RKO (cell line): ENCODE measurements at regions not wholly inside any gene's neighbourhood (a gene's known extent, or its start where the extent isn't known, plus 50 kb on each side); places are given as distances from the start of the nearest gene placed in this dataset.
A peak's percentile ranks its signal among the peaks of the same experiment; 100 is the strongest.

ENCODE experiments used
- DNase-seq: peaks from one replicate; pipeline ENCODE4 v3.0.0-alpha.2; 2016; ENCODE audit warnings: low spot score

DNA sequence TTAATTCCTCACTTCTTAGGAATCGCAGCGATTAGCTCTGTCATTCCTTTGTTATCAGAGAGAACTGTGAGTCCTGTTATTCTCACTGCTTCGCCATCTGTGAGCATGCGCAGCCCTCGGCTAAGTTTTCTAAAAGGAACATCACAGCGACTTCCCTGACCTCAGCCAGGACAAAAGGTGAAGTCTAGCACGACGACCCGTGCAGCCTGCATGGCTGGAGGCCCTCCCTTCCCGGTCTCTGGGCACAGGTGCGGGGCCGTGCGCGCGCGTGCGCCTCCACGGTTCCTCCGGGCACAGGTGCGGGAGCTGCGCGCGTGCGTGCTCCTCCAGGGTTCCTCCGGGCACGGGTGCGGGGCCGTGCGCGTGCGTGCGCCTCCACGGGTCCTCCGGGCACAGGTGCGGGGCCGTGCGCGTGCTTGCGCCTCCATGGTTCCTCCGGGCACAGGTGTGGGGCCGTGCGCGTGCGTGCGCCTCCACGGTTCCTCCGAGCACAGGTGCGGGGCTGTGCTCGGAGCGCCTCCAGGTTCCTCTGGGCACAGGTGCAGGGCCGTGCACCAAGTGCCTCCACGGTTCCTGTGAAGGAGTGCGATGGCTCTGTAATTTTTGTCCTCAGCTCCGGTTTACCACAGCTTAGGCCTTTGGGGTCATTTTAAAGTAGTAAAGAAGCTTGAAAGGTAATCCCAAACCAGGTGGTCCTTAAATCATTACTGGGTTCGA is 212.3 kb downstream of the ERMARD start:
- no peak for DNase-seq

DNA sequence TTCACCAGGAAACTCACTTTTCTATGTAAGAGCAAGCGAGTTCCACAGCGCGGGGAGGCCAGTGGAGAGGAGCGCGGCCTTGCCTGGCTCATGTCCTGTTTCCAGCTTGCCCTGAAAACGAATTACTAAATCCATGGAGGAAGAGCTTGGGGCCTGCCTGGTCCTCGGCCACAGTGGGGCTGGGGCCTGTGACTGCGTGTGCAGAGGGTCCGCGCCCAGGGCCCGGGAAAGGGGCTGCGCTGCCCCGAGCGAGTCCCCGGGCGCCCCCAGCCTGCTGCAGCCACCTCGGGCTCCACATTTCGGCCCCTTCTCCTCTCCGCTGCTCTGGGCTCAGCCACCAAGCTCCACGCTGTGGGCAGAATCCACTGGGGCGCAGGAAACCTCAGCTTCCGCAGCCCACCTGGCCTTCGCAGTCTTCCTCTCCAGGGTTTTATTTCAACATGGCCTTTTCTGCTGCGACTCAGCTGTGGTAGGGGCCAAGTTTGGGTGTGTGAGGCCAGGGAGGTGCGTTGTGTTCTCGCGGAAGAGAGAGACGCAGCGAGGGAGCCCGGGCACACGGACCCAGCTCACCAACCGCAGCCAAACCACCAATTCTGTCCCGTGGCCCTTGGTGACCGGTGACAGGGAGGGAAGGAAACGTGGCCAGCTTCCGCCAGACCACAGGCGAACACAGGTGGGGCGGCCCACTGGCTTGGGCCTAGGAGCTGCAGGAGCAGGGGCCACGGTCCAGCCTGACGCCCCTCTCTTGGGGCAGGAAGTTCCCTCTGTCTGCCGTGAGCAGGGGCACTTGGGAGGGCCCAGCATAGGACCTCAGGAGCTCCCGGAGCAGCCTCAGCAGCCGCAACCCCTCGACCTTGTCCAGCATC is 211.4 kb downstream of the ERMARD start:
- no peak for DNase-seq

DNA sequence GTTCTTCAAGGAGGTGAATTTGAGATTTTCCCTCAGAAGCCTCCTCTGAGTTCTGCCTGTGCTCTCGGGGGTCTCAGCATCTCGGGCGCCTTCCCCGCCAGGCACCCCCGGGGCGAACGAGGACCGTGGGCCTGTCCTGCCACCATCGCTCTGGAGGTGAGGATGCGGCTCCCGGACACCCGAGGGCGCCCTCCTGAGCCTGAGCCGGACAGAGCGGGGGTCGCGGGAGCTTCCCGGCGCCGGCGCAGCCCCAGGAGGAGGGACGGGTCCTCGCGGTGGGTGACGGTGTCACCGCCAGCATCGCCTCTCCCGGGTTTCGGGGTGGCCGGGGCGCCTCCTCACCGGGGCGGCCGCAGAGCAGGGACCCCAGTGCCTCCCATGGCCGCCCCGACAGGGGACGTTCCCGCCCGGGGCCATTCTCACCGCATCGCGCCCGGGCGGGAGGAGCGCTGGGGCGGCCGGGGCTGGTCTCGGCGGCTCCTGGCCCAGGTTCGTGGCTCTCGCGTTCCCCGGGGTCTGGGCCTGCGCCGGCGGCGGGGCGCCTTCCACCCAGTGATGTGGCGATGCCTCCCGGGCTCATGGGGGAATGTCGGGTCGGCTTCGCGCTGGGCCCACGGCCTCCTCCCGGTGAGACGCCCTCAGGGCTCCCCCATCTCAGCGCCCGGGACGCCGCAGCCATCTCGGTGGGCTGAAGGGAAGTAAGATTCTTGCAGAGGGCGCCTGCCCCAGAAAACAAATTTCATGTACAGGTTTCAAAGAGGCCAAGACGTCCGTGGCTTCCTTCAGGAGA is 210.5 kb downstream of the ERMARD start:
- no peak for DNase-seq

DNA sequence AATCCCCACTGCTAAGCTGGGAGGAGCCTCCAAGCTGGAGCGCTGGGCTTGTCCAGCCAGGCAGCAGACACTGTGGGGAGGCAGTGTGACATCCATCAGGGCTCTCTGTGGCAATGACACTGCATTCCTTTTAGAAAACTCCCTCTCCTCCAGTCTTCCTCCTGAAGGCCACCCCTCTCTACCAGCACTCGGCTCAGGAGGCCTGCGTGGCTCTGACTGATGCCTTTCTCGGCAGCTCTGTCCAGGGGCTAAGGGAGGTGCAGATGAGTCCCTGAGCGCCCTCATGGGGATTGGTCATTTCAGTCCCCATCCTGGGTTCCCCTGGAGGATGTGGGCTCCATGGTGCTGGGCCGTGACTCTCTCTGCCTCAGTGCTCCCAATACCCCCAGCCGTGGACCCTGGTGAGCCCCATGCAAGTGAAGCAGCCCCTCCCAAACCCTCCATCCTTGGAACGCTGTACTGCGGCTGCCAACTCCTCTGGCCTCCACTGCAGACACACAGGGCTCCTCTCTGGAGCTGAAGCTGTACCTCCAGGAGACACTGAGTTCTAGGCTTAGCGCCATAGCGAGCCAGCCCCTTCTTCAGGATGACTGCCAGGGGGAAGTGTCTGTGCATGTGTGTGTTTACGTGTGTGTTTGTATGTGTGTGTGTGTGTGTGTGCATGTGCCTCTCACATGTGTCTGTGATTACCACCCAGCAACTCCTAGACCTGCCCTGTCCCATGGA is 209.6 kb downstream of the ERMARD start:
- no peak for DNase-seq

DNA sequence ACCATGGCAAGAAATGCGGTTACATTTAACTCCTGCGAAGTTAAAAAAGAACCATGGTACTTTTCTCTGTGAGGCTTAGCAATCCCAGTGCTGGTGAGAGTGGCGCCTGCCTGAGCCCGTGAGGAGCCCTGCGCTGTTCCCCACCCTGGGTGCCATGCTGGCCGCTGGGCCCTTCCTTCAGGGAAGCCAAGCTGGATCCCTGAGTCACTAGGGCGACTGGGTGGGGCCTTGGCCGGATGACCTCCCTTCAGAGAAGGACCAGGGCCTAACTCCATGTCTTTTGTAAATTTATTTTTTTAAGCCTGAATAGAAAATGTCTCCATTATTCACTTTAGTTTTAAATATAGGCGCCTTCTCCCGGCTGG is 209.1 kb downstream of the ERMARD start:
- no peak for DNase-seq

DNA sequence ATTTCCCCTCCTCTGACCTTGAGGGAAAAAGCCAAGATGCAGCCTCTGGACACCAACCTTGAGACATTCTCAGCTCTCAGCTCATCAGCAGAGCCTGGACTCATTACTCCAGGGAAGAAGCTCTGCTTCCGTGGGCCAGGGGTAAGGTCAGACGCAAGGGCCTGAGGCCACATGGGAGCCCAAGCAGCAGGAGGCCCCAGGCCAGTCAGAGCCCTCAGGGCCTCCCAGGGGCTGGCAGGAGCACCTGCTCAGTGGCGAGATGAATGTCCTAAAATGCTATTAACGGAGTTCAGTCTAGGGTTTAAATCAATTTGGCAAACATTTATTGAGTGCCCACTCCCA is 208.6 kb downstream of the ERMARD start:
- no peak for DNase-seq

DNA sequence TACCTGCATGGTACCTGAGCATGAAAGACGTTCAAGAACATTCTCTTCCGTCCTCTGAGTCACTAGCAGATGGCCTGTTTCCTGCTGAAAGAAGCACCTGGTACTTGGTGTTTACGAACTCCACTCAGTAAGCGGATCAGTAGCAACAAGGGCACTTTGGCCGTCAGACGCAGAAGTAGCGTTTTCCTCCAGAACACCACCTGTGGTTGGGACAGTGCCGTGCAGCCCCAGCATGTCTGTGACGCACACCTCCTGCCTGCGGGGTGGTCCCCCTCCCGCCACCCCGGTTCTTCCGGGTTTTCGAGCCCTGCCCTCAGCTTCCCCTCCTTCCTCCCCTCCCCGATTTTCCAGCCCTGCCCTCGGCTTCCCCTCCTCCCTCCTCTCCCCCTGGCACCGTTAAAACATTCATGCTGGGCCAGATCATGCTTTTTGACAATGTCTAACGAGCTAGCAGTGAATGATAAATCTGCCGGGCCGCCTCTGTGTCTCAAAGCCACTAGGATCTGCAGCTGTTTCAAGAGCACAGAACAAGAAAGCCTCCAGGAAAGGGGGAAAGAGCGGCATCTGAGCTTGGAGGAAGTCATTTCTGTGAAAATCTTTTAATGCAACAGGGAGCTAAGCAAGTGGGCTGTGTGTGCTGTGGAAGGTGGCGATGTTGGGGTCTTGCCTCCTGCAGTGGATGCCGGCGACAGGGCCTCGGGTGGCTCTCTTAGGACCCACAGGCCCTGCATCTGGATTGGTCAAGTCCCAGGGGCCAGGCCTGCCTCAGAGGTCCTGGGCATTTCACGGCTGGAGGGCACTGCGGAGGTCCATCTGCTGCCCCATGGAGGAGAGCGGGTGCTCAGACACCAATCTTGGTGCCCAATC is 207.9 kb downstream of the ERMARD start:
- no peak for DNase-seq

DNA sequence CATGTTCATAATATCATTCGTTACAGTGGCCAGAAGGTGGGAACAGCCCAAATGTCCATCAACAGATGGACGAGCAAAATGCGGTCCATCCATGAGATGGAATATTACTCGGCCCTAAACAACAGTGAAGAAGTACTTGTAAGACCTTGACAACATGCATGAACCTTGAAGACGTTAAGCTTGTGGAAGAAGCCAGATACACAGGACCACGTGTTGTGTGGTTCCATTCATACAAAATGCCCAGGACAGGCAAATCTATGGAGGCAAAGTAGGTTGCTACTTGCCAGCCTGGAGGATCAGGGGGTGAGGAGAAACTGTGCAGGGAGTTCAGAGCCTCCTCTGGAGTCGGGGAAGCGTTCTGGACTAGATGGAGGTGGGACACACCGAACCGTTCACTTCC is 207.1 kb downstream of the ERMARD start:
- no peak for DNase-seq

DNA sequence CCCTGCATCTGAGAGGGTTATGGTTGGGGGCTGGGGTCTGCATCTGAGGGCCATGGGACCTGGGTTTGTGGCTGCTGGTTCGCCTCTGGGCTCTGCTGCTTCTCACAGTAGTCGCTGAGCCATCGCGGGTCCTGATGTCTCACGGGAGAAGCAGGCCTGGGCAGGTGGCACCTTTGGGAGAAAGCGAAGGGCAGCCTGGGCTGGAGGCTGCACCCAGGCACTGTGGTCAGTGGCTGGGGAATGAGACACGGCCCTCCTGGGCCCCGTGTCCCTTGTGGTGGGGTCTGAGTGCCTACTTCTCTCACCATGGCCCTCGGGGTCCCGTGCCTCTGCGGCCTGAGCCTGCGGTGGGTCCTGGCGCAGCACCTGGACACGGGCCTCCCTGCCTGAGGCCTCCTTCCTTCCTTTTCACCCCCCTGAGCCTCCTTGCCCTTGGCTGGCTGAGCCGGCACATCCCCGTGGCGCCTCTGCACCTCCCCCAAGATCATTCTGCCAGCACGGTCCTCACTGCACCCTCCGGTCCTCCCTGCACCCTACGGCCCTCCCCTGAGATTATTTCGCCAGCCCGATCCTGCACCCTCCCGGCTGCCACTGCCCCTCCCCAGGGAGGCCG is 206.0 kb downstream of the ERMARD start:
- no peak for DNase-seq

DNA sequence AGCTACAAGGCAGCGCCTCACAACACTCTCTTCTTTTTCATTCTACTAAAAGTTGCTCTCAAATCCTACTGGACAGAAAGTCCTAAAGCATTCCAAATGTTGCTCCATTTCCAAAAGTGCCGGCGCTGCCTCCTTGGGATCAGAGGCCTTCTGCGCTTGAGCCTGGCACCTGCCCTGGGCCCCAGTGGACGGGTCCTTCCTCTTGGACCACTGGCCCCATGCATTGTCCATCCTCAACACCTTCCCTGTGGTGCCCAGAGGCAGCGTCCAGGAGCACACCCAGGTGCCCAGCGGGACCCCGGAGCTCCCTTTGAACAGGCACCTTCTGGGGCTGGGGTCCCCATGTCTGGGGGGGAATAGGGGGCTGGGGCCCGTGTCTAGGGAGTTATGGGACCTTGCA is 205.2 kb downstream of the ERMARD start:
- no peak for DNase-seq

DNA sequence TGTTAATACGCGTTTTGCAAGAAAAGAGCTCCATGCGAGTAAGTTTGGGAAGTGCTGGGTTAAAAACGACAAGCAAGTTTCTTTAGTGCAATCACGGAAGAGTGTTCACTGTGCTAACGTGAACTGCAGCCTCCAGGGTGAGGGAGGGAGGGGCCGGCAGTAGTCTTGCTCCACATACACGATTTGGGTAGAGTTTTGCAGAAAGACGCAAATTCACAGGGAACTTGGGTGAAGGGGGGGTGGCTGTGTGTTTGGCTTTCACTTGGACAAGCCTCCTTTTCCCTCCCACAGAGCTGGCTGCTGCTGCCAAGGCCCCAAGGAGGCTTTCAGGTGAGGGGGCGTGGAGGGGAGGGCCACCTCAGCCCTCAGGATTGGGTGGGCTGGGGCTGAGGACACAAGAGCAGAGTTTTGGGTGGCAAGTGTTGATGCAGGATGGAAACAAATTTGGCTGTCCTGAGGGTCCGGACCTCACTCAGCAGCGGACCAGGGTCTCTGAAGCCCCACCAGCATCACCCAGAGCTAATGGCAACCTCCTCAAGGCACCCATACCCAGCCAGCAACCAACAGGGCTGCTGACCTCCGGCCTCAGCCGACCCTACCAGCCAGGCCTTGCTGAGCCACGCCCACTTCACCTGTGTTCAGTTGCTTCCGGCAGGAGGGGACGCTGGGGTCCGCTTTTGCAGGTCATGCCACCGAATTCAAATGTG is 204.5 kb downstream of the ERMARD start:
- DNase-seq, result no peak

DNA sequence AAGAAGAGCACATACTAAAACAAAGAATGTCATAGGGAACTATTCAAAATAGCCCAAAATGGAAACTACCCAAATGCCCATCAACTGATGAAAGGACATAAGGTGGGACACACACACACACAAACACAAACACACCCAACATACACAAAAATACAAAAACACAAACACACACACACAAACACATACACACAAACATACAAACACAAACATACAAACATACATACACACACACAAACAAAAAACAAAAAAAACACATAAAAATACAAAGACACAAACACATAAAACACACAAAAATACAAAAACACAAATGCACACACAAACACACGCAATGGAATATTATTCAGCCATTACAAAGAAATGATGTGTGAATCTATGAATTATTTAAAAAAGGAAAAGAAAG is 203.6 kb downstream of the ERMARD start:
- no peak for DNase-seq

DNA sequence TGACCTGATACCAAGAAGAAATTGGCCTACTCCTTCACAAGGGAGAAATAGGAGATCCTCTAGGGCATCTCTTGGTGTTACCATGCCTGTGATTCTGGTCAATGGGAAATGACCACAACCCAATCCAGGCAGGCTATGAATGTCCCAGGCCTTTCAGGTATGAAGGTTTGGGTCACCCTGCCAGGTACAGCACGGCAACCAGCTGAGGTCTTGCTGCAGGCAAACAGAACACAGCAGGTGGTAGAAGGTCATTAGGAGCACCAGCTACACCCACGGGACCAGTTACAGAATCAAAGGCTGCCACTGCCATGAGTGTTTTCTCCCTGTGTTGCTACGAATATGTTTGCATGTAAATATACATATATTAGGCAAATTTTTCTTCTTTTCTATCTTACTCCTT is 202.3 kb downstream of the ERMARD start:
- no peak for DNase-seq

DNA sequence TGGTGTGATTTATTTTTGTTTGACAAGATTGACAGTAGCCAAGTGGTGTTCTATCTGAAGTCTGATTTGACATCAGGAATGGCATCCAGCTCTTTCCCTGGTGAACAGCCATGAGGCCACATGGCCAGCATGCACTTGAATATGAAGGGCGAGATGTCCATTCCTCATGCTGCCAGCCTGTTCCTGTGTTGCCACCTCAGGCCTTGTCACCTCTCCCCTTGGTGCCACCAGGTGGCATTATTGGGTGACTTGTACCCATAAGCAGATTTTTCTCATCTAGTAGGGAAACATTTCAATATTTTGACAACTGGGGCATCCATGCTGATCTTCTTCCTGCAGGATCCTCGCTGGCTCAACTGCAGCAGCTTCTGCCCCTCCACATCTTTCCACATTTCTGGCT is 199.1 kb downstream of the ERMARD start:
- peak; percentile 21 for DNase-seq

DNA sequence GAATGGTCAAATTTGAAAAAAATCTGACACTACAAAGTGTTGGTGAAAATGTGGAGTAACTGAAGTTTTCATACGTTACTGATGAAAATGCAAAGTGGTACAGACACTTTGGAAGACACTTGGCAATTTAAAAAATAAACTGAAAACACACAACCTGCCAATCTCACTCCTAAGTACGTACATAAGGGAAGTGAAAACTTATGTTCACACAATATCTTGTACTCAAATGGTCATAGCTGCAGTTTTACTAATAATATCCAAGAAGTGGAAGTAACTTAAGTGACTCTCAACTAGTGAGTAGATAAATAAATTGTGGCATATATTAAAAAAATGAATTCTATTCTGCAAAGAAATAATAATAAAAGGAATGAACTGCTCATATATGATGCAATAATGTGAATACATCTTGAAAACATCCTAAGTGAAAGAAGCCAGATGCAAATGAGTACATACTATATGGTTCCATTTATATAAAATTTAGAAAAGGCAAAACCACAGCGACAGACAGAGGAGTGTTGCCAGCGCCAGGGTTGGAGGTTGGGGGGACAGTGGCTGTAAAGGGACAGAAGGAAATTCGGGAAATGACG is 198.2 kb downstream of the ERMARD start:
- no peak for DNase-seq

DNA sequence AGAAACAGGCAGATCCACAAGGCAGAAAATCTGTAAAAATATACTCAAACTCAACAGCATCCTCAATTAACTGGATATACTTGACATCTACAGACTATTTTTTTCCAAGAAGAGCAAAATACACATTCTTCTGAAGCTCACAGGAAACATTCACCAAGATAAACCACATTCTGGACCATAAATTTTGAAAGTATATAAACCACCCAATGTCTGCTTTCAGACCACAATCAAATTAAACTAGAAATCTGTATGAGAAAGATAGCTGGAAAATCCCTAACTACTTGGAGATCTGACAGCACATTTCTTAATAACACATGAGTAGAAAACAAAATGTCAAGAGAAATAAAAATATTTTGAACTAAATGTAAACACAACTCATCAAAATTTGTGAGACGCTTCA is 195.5 kb downstream of the ERMARD start:
- no peak for DNase-seq

DNA sequence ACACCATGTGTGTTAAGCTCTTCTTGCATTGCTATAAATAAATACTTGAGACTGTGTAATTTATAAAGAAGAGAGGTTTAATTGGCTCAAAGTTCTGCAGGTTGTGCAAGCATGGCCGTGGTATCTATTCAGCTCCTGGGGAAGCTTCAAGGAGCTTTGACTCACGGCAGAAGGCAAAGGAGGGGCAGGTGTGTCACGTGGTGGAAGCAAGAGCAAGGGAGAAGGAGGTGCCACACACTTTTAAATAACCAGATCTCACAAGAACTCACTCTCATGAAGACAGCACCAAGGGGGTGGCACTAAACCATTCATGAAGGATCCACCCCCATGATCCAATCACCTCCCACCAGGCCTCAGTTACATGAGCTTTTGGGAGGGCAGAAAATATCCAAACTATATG is 193.7 kb downstream of the ERMARD start:
- DNase-seq, result no peak

DNA sequence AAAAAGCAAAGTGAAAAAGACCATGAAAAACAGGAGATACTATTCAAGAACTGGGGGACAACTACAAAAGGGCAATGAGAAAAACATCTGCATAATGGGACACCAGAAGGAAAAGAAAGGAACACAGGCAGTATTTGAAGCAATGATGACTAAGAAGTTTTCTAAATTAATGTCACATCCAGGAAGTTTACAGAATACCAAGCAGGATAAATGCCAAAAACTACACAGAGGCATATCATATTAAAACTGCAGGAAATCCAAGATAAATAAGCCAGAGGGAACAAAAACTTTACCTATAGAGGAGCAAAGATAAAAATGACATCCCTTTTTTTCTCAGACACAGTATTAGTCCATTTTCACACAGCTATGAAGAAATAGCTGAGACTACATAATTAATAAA is 193.0 kb downstream of the ERMARD start:
- no peak for DNase-seq

DNA sequence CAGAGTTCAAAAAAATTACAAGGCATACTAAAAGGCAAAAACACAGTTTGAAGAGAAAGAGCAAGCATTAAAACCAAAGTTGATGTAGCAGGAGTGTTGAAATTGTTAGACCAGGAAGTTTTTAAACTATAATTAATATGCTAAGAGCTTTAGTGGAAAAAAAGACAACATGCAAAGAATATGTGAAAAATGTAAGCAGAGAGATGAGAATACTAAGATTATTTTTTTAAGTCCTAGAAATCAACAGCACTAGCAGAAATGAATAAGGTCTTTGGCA is 192.6 kb downstream of the ERMARD start:
- DNase-seq, result no peak
